Stimulated activated CD4-positive, alpha-beta T cell treated with anti-CD3 and anti-CD28 coated beads, Interleukin-12 subunit alpha, Interleukin-12 subunit beta, amount 100 ng/mL, for 4 hours (primary cell): ENCODE measurements at regions not wholly inside any gene's neighbourhood (a gene's known extent, or its start where the extent isn't known, plus 50 kb on each side); places are given as distances from the start of the nearest gene placed in this dataset.
"Not testable (repeated sequence)": the region's sequence is repeated elsewhere in the genome, so short reads cannot be mapped to it uniquely, and the experiment has no call there.

Source experiments
- DNase-seq: peaks from one replicate; pipeline ENCODE4 v3.0.0-alpha.2; 2020

DNA sequence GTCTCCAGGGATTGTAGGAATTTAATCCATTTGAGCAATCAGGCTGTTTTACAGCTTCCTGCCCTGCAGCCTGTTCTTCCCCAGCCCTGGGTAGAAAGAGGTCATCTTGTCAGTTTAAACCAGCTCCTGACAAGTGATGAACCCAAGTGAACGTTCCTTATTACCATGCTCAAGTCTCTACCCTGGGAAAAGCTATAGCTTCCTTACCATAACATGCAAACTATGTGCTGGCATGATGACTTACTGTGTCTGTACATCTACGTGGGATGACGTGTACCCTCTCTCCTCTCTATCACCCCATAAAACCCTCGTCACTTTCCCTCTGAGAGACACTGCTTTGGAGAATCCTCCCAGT, 452.2 kb downstream of the XYLT1 start:
- no peak for DNase-seq

DNA sequence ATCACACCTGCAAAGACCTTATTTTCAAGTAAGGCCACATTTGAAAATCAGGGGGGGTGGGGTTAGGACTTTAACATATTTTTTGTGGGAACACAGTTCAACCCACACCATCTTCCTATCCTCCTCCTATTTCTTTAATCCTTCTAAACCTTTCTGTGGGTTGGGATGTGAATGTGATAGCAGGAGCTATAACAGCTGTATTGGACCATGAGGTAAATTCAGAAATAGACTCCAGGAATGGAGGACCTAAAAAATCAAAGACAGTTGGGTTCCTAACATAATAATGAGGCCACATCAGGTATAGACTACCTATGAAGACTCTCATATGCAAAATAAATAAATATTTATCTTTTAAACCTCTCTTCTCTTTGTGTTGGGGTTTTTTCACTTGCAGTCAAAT, 451.4 kb downstream of the XYLT1 start:
- no peak for DNase-seq

DNA sequence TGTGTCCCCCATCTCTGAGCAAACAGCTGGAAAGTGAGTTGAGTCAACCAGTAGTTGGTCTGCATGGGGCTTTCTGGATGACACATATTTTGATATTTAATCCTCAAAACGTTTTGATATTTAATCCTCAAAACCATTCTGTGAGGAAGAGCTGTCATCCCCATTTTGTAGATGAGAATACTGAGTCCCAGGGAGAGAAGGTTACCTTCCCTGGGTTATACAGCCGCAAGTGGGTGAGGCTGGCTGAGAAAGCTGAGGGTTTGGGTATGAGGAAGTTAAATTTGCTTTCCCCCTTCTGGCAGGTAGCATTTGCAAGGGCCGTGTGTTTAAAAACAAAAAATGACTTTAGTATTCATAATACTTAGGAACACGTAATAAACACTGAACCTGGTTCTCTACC, 447.2 kb downstream of the XYLT1 start:
- DNase-seq: no peak

DNA sequence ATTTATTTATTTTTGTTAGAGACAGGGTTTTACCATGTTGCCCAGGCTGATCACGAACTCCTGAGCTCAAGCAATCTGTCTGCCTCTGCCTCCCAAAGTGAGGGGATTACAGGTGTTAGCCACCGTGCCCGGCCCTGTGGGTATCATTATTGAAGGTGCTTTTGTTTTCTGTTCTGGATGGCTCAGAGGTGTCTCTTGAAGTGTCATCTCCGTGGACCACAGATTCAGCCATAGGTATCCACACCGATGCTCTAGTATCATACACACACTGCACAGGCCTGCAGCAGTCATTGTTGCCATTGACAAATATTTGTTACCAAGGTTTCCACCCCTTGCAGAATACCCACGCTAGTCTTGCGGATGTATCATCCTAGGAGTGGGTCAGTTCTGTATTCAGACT, 446.2 kb downstream of the XYLT1 start:
- no peak for DNase-seq

DNA sequence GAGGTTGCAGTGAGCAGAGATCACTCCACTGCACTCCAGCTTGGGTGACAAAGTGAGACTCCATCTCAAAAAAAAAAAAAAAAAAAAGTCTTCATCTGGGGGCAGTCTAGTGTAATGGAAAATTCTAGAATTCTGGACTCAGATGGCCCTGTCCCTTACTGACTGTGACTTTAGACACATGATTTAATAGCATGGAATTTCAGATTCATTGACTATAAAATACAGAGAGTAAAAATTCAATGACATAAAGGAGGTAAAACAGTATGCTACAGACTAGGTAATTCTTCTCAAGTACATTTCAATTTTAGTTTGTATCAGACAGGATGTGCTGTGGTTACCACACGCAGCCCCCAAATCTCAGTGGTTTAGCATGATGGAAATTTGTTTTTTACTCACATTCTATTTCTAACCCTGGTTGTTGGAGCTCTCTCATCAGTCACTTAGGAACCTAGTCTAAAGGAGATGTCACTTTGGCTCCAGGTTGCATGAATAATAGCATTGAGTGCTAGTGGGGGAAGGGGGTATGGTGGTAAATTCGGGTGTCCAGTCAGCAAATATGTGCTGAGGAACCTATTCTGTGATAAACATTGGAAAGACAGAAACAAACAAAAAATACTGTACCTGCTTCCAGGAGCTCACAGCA, 444.0 kb downstream of the XYLT1 start:
- DNase-seq: peak; percentile 3

DNA sequence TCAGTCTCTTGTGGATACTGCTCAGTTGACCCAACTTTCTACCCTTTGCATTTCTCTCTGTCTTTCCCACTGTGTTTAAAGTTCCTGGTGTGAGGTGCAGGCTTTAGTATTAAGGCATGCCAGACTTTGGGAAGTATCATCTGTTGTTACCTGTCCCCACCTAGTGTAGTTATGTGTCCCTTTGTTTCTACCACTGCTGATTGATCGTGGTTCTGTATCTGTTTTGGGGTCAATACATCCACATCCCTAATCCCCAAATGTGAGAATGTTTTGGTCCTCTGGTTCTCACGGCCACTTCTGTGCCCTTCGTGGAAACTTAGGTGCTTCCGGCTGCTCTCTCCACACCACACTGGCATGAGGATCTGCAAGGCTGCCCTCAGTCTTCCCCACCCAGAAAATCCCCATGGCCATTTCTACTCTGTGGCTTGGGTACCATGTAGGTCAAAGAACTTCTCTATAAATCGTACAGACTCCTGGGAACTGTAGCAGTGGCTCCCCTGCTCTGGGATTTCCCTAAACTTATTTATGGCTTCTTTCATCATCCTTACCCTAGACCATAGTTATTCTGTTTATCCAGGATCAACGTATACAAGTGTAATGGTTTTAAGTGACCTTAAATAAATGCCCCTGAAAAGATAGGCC, 443.2 kb downstream of the XYLT1 start:
- DNase-seq: no peak

DNA sequence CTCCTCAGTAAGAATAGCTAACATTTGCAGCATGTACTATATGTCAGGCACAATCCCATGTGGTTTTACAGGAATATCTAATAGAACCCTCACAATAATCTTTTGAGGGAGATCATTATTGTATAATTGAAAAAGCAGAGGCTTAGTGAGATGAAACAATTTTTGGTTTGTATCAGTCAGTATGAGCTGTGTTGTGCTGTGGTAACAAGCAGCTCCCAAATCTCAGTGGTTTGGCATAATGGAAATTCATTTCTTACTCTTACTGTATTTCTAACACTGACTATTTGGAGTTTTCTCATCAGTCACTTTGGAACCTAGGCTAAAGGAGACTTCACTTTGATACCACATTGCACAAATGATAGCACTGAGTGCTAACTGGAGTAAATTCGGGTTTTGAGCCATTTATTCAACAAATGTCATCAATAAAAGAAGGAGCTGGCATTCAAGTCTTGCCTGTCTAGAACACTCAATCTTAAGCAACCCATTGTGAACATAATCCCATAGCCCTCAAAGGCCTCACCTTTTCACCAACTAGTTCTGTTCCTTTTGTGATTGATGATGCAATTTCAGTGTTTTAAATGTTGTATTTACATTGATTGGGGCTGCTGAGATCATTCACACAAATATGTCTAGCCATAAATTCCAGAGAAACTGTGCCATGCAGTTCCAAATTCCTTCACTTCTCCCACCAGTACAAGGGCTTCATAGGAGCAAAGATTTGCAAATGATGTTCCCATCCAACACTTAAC, 441.0 kb downstream of the XYLT1 start:
- DNase-seq: no peak

DNA sequence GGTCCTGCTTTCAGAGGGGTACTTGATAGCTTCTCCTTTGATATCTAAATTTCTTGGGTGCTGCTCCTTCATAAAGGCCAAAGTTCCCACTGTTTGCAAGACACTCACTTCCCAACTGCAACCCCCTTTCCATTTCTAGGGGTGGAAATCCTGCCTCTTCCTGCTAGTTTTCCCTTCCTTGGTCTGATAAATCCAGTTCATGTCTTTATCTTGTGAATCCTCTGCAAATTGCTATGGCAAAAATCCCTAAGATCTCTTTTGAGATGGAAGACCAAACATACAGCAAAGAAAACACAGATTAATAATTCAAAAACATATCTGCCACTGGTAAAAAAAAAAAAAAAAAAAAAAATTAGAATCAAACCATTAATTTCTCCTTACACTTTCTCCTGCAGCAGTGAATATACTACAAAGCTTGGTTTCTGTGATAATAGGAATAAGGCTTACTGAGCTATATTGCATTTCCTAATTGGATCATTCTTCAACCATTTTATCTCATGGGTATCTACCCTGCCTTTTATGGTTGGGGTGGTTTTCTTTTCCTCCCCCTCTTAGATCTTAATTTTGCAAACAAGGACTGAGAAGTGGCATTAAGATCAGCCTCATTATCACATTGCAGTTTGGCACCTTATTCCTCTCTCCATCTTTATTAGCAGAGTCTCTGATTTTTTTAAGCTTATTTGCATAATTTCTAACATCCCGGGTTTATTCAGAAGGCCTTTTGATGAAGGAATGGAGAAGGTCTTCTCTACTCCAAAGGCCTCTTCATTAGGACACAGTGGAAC, 439.1 kb downstream of the XYLT1 start:
- DNase-seq: no peak

DNA sequence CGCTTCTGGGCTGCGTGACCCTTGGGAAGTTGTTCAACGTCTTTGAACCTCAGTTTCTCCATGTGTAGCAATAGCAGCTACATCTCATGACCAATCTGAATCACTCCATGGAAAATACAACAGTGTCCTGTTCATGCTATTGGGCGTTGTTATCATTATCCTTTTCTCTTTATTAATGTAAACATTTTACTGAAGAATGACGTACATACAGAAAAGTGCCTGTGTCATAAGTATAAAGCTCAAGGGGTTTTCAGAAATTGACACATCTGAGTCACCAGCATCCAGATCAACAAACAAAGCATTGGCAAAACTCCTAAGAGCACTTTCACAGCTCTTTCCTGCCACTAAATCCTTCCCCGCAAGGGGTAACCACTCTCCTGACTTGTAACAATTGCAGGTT, 438.4 kb downstream of the XYLT1 start:
- DNase-seq: no peak

DNA sequence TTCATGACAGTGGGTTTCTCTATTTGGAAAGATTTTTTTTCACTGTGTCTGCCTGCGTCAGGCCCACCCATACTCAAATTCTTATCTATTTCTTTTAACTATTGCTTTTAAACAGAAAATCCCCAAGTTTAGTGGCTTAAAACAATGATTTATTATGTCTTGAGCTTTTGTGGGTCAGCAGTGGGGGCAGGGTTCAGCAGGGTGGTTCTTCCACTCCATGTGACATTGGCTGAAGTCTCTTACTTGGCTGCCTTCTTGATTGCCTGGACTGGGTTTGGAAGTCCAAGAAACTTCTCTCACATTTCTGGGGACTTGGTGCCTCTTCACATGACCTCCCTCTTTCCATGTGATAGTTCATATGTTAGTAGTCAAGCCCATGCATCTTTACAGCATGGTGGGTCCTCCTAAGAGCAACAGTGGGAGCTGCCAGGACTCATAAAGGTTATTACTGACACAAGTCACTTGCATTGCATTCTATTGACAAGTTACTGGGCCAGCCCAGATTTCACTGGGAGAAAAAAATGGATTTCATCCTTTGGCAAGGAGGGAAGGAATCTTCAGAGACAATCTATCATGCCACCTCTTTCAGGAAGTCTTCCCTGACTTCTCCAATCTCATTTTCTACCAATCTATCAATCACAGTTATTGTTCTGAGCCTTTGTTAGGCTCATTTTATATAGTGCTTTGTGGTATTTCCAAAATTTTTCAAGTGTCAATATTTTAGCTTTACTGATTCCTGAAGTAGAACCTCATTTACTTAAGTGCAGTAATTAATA, 436.1 kb downstream of the XYLT1 start:
- no peak for DNase-seq

DNA sequence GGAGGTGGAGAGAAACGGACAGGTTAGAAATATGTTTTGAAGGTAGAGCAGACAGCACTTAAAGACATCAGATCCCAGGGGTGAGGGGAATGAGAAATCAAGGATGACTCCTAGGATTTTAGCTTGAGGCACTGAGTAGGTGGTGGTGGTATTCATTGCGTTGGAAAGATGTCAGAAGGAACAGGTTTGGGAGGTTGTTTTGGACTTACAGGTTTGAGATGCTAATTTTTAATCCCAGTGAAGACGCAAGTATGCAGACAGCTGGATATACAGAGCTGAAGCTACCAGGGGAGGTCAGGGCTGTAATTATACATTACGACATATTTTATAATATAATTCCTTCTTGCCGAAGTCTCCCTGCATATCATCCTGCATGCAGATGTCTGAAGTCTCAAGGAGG, 433.3 kb downstream of the XYLT1 start:
- DNase-seq: no peak

DNA sequence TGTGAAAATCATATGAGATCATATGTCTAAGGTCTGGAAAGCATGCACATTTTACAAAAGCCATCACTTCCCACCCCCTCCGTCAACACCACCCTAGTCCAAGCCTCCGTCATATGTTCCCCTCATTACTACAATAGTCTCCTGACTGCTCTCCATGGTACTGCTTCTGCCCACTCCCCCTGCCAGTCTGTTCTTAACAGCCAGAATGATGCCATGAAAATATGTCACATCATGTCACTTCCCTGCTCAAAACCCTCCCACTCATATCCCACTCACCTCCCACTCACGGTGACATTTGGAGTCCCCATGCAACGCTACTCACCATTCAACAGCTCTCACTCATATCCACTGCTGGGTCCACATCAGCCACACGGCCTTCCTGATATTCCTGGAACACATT, 432.3 kb downstream of the XYLT1 start:
- no peak for DNase-seq

DNA sequence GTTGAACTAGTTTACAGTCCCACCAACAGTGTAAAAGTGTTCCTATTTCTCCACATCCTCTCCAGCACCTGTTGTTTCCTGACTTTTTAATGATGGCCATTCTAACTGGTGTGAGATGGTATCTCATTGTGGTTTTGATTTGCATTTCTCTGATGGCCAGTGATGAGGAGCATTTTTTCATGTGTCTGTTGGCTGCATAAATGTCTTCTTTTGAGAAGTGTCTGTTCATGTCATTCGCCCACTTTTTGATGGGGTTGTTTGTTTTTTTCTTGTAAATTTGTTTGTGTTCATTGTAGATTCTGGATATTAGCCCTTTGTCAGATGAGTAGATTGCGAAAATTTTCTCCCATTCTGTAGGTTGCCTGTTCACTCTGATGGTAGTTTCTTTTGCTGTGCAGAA, 421.7 kb downstream of the XYLT1 start:
- not testable (repeated sequence) for DNase-seq

DNA sequence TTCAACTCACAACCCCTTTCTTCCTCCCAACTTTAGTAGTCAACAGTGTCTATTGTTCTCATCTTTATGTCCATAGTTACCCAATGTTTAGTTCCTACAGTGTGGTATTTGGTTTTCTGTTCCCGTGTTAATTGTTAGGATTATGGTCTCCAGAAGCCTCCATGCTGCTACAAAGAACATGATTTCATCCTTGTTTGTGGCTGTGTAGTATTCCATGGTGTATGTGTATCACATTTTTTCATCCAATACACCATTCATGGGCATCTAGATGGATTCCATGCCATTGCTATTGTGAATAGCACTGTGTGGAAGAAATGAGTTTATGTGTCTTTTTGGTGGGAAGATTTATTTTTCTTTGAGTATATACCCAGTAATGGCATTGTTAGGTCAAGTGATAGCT, 420.3 kb downstream of the XYLT1 start:
- no peak for DNase-seq
